ENCODE measurements at regions not wholly inside any gene's neighbourhood (a gene's known extent, or its start where the extent isn't known, plus 50 kb on each side); places are given as distances from the start of the nearest gene placed in this dataset.

DNA sequence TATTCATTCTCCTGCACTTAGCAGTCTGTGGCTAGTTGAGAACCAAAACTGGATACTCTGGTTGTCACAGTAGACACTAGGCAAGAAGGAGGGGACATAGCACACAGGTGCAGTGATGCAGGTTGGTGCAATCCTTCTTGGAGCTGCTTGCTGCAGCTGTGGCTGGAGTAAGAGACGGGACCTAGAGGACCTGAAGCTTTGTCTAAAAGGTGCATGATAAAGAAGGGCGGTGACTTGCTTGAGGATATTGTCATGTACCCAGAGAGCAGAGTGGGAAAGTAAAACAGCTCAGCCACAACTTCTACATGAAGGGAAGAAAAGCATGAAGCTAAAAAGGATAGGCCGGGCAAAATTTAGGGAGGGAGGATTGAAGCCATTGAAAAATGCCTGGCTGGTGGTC is 304.1 kb upstream of the KIRREL3 start:
- Histone ChIP-seq H3F3A (ENCODE audit: insufficient read depth, low read length, poor library complexity, severe bottlenecking) (no peaks in the 10 kb centered on the region), H2AFZ (ENCODE audit: low read depth, low read length) (no peak overlapping the region), H3K36me3 (ENCODE audit: insufficient read depth, low read length) (no peaks in the 10 kb centered on the region), H3K27ac (ENCODE audit: low read length) (no peak overlapping the region), H3K4me2 (ENCODE audit: low read length) (no peak overlapping the region), H3K79me2 (replicated peaks; ENCODE audit: insufficient read depth, low read length) (no peaks in the 10 kb centered on the region), H4K20me1 (ENCODE audit: insufficient read depth) (no peaks in the 10 kb centered on the region), H3K9ac (ENCODE audit: low read length) (no peak overlapping the region), H3K9me2 (ENCODE audit: insufficient read depth, low read length) (no peaks in the 10 kb centered on the region), H3K4me3 (ENCODE audit: low read length) (no peak overlapping the region), H3K9me3 (ENCODE audit: low read length) (no peaks in the 10 kb centered on the region), H3K27me3 (ENCODE audit: insufficient read depth, low read depth, low read length) (no peaks in the 10 kb centered on the region)
- TF ChIP-seq POLR2AphosphoS5 (IDR thresholded peaks at IDR 0.05) (no peak), RAD21 (conservative IDR thresholded peaks at IDR 0.05) (no peak), TAF1 (IDR thresholded peaks at IDR 0.05; ENCODE audit: low read depth) (no peak), CTCF (IDR thresholded peaks at IDR 0.05; ENCODE audit: poor library complexity, severe bottlenecking) (no peak)

DNA sequence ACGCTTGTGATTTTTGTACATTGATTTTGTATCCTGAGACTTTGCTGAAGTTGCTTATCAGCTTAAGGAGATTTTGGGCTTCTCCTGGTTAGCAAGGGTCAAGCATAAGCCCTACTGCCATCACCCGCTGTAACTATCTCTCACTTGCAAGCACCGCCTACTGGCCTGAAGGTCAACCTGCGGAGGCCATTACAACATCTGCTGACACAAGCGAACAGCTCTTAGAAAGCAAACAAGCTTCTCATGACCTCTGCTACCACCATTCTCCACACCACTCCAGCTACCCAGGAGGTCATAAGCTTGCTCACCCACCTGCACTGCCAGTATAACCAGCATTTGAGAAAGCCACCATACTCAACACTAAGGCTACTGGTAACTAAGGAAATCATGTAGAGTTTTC is 288.4 kb upstream of the KIRREL3 start:
- Histone ChIP-seq H3K9ac (ENCODE audit: low read length) (no peak overlapping the region), H3K27me3 (ENCODE audit: insufficient read depth, low read depth, low read length) (no peaks in the 10 kb centered on the region), H3K36me3 (ENCODE audit: insufficient read depth, low read length) (no peaks in the 10 kb centered on the region), H3K9me3 (ENCODE audit: low read length) (no peaks in the 10 kb centered on the region), H2AFZ (ENCODE audit: low read depth, low read length) (no peak overlapping the region), H3K27ac (ENCODE audit: low read length) (no peak overlapping the region), H3F3A (ENCODE audit: insufficient read depth, low read length, poor library complexity, severe bottlenecking) (no peaks in the 10 kb centered on the region), H3K4me2 (ENCODE audit: low read length) (no peak overlapping the region), H3K4me3 (ENCODE audit: low read length) (no peak overlapping the region), H4K20me1 (ENCODE audit: insufficient read depth) (no peaks in the 10 kb centered on the region), H3K9me2 (ENCODE audit: insufficient read depth, low read length) (no peaks in the 10 kb centered on the region), H3K79me2 (replicated peaks; ENCODE audit: insufficient read depth, low read length) (no peaks in the 10 kb centered on the region)
- TF ChIP-seq REST (IDR thresholded peaks at IDR 0.05; ENCODE audit: borderline replicate concordance) (no peak), MXI1 (conservative IDR thresholded peaks at IDR 0.05; ENCODE audit: poor library complexity, severe bottlenecking) (no peak), EZH2 (IDR thresholded peaks at IDR 0.05; ENCODE audit: borderline replicate concordance, insufficient read depth, low read length, poor library complexity, severe bottlenecking) (no peak)

DNA sequence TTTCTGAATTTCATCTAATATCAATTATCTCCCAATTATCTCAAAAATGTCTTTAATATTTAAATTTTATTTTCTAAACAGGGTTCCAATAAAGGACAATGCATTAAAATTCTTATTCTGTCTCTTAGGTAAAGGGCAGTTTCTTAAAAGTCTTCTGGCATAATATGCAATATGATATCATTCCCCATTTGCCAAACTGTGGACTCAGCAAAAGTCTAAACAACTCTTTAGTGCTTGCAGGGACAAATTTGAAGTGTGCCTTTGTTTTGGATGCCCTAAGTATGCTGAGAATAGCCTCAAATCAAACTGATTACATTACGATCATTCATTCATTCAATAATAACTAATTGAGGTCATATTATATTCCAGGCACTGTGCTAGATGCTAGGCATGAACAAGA is 281.0 kb upstream of the KIRREL3 start:
- Histone ChIP-seq H3K9ac (ENCODE audit: low read length) (no peak overlapping the region), H3F3A (ENCODE audit: insufficient read depth, low read length, poor library complexity, severe bottlenecking) (no peaks in the 10 kb centered on the region), H3K9me3 (ENCODE audit: low read length) (no peaks in the 10 kb centered on the region), H3K9me2 (ENCODE audit: insufficient read depth, low read length) (no peaks in the 10 kb centered on the region), H2AFZ (ENCODE audit: low read depth, low read length) (no peak overlapping the region), H3K36me3 (ENCODE audit: insufficient read depth, low read length) (no peaks in the 10 kb centered on the region), H3K27ac (ENCODE audit: low read length) (no peak overlapping the region), H3K27me3 (ENCODE audit: insufficient read depth, low read depth, low read length) (no peaks in the 10 kb centered on the region), H4K20me1 (ENCODE audit: insufficient read depth) (no peaks in the 10 kb centered on the region), H3K4me3 (ENCODE audit: low read length) (no peak overlapping the region), H3K79me2 (replicated peaks; ENCODE audit: insufficient read depth, low read length) (no peaks in the 10 kb centered on the region), H3K4me2 (ENCODE audit: low read length) (no peak overlapping the region)
- no peak for TF ChIP-seq EZH2 (IDR thresholded peaks at IDR 0.05; ENCODE audit: borderline replicate concordance, insufficient read depth, low read length, poor library complexity, severe bottlenecking)
- TF ChIP-seq TAF1 (IDR thresholded peaks at IDR 0.05; ENCODE audit: low read depth): no peak
- TF ChIP-seq EP300 (conservative IDR thresholded peaks at IDR 0.05; ENCODE audit: poor library complexity, severe bottlenecking): no peak
- TF ChIP-seq POLR2AphosphoS5 (IDR thresholded peaks at IDR 0.05): no peak
- no peak for TF ChIP-seq RAD21 (conservative IDR thresholded peaks at IDR 0.05)
- TF ChIP-seq CTCF (IDR thresholded peaks at IDR 0.05; ENCODE audit: poor library complexity, severe bottlenecking): no peak
- TF ChIP-seq REST (IDR thresholded peaks at IDR 0.05; ENCODE audit: borderline replicate concordance): no peak
- no peak for TF ChIP-seq SMC3 (conservative IDR thresholded peaks at IDR 0.05; ENCODE audit: poor library complexity)
- no peak for TF ChIP-seq MXI1 (conservative IDR thresholded peaks at IDR 0.05; ENCODE audit: poor library complexity, severe bottlenecking)
